Right atrium auricular region (tissue), 2 donors: ENCODE measurements at regions not wholly inside any gene's neighbourhood (a gene's known extent, or its start where the extent isn't known, plus 50 kb on each side); places are given as distances from the start of the nearest gene placed in this dataset.

Experiments used
- DNase-seq: peaks from one replicate; pipeline ENCODE4 v3.0.0-alpha.2; 2019; ENCODE audit warnings: low spot score
- H3K27ac ChIP-seq, 2 donors: fragments of 200-600 bp; sonication (generic); 1 replicate in 1 of 2; 2 replicates in 1 of 2; pipeline ENCODE4 v1.5.1; 2016 to 2019
- H3K27me3 ChIP-seq, 2 donors: fragments of 200-600 bp; sonication (generic); one replicate each; pipeline versions ENCODE4 v1.5.1 to v1.6.0; 2017 to 2019
- H3K36me3 ChIP-seq: fragments of 200-600 bp; sonication (generic); one replicate; pipeline ENCODE4 v1.5.1; 2016
- H3K4me1 ChIP-seq, 2 donors: fragments of 200-600 bp; sonication (generic); one replicate each; pipeline versions ENCODE4 v1.5.1 to v1.6.0; 2017 to 2019
- H3K4me3 ChIP-seq, 2 donors: fragments of 200-600 bp; sonication (generic); 1 replicate in 1 of 2; 2 replicates in 1 of 2; pipeline ENCODE4 v1.5.1; 2017 to 2019; ENCODE audit warnings: mild to moderate bottlenecking in 1 of 2, moderate library complexity in 1 of 2
- H3K9me3 ChIP-seq, 2 donors: fragments of 200-600 bp; sonication (generic); one replicate each; pipeline ENCODE4 v1.5.1; 2019
- TF ChIP-seq, protein P1 (sequence below), 2 donors: fragments of 200-600 bp; sonication (generic); IDR thresholded peaks; one replicate each; pipeline ENCODE4 v1.5.1; 2019; ENCODE audit warnings: antibody characterized with exemption in 2 of 2

GRCh38 chr1:163604321-163604720 is 282.6 kb downstream of the NUF2 start:
- Histone ChIP-seq H3K27ac (no peak overlapping the region), H3K4me1 (no peaks in the 10 kb centered on the region), H3K4me3 (no peak overlapping the region), H3K9me3 (no peaks in the 10 kb centered on the region), H3K36me3 (no peaks in the 10 kb centered on the region), H3K27me3 (no peaks in the 10 kb centered on the region)
- TF ChIP-seq, protein P1, sequence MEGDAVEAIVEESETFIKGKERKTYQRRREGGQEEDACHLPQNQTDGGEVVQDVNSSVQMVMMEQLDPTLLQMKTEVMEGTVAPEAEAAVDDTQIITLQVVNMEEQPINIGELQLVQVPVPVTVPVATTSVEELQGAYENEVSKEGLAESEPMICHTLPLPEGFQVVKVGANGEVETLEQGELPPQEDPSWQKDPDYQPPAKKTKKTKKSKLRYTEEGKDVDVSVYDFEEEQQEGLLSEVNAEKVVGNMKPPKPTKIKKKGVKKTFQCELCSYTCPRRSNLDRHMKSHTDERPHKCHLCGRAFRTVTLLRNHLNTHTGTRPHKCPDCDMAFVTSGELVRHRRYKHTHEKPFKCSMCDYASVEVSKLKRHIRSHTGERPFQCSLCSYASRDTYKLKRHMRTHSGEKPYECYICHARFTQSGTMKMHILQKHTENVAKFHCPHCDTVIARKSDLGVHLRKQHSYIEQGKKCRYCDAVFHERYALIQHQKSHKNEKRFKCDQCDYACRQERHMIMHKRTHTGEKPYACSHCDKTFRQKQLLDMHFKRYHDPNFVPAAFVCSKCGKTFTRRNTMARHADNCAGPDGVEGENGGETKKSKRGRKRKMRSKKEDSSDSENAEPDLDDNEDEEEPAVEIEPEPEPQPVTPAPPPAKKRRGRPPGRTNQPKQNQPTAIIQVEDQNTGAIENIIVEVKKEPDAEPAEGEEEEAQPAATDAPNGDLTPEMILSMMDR (IDR thresholded peaks at IDR 0.05): no peak
- DNase-seq: no peak

GRCh38 chr1:163604896-163605295 is 283.1 kb downstream of the NUF2 start:
- Histone ChIP-seq H3K36me3 (no peaks in the 10 kb centered on the region), H3K27ac (no peak overlapping the region), H3K9me3 (no peaks in the 10 kb centered on the region), H3K4me3 (no peak overlapping the region), H3K27me3 (no peaks in the 10 kb centered on the region), H3K4me1 (no peaks in the 10 kb centered on the region)
- DNase-seq: no peak
- TF ChIP-seq, protein P1 (IDR thresholded peaks at IDR 0.05): no peak

- Histone ChIP-seq H3K27ac (no peak overlapping the region), H3K4me3 (no peak overlapping the region), H3K9me3 (no peaks in the 10 kb centered on the region), H3K36me3 (no peaks in the 10 kb centered on the region), H3K27me3 (no peaks in the 10 kb centered on the region), H3K4me1 (no peaks in the 10 kb centered on the region)
- TF ChIP-seq, protein P1 (IDR thresholded peaks at IDR 0.05): no peak
- no peak for DNase-seq
Measured at GRCh38 chr1:163608979-163609378, 287.2 kb downstream of the NUF2 start.

DNA sequence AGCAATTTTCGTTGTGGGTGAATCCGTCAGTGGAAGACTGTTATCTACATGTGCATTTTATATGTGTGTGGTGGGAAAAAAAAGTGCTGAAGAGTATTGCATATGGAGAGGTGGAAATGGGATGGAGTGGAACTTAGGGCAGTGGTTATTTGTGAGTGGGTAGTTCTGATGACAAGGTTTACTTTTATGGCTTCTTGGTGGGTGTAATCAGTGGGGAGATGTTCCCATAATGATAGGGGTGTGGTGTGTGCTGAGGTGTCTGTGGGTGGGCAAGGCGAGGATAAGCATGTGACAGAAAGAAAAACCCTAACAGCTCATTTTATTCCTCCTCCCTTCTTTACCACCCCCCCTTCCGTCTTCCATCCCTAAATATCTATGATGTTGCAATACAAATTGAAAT is 288.1 kb downstream of the NUF2 start:
- Histone ChIP-seq H3K4me3 (no peak overlapping the region), H3K36me3 (no peaks in the 10 kb centered on the region), H3K27me3 (no peaks in the 10 kb centered on the region), H3K9me3 (no peaks in the 10 kb centered on the region), H3K27ac (no peak overlapping the region), H3K4me1 (no peaks in the 10 kb centered on the region)
- TF ChIP-seq, protein P1 (IDR thresholded peaks at IDR 0.05): no peak
- no peak for DNase-seq

- TF ChIP-seq, protein P1 (IDR thresholded peaks at IDR 0.05): no peak
- Histone ChIP-seq H3K36me3 (no peaks in the 10 kb centered on the region), H3K27me3 (no peaks in the 10 kb centered on the region), H3K9me3 (no peaks in the 10 kb centered on the region), H3K4me3 (no peak overlapping the region), H3K4me1 (no peaks in the 10 kb centered on the region), H3K27ac (no peak overlapping the region)
- DNase-seq: no peak
Measured at GRCh38 chr1:163610486-163610885, 288.7 kb downstream of the NUF2 start.

DNA sequence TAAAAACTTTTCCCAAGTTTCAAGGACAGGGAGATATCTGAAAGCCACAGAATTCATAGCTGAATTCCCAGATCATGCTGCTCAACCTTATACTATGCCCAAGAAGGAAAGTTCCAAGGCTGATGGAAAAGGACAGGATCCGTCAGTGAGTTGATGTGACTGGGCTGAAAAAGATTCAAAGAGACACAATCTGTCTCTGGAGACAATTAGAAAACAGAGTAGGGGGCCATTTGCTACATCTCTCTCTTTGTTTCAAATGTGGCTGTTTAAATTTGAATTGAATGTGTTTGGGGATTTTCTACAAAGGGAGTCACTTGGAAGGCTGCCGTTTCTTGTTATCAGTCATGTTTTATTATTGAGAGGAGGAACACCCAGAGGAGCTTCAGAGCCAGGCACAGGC is 292.6 kb downstream of the NUF2 start:
- TF ChIP-seq, protein P1 (IDR thresholded peaks at IDR 0.05): no peak
- no peak overlapping the region for H3K27ac ChIP-seq
- DNase-seq: no peak

More for the DNA sequence above, 292.6 kb downstream of the NUF2 start:
- H3K4me3 ChIP-seq: no peak overlapping the region
- no peaks in the 10 kb centered on the region for H3K9me3 ChIP-seq
- H3K36me3 ChIP-seq: no peaks in the 10 kb centered on the region
- no peaks in the 10 kb centered on the region for H3K4me1 ChIP-seq
- no peaks in the 10 kb centered on the region for H3K27me3 ChIP-seq
